Neural cell (in vitro differentiated cells): ENCODE measurements at regions not wholly inside any gene's neighbourhood (a gene's known extent, or its start where the extent isn't known, plus 50 kb on each side); places are given as distances from the start of the nearest gene placed in this dataset.

Experiments used
- H2AFZ ChIP-seq: fragments of 200-600, 300-800 bp; sonication (generic), shearing (Covaris generic); 2 replicates; pipeline ENCODE4 v1.6.0; 2014; ENCODE audit warnings: low read depth, mild to moderate bottlenecking, antibody characterized with exemption, low read length, moderate library complexity
- H3F3A ChIP-seq: fragments of 200-600 bp; shearing (Covaris generic); 2 replicates; pipeline ENCODE4 v1.6.1; 2016; ENCODE audit warnings: mild to moderate bottlenecking, moderate library complexity, mixed read lengths, antibody characterized with exemption, low read length; ENCODE audit not compliant: insufficient read depth, poor library complexity, severe bottlenecking
- H3K27ac ChIP-seq: fragments of 200-600, 300-800 bp; sonication (generic), shearing (Covaris generic); 2 replicates; pipeline ENCODE4 v1.5.1; 2014; ENCODE audit warnings: mild to moderate bottlenecking, low read length, moderate library complexity
- H3K27me3 ChIP-seq: fragments of 300-800, 200-600 bp; sonication (generic), shearing (Covaris generic); 2 replicates; pipeline ENCODE4 v1.6.0; 2014; ENCODE audit warnings: mild to moderate bottlenecking, low read depth, low read length, moderate library complexity; ENCODE audit not compliant: insufficient read depth
- H3K36me3 ChIP-seq: fragments of 300-800, 200-600 bp; sonication (generic), shearing (Covaris generic); 2 replicates; pipeline ENCODE4 v1.5.1; 2014; ENCODE audit warnings: mild to moderate bottlenecking, antibody characterized with exemption, low read length, moderate library complexity; ENCODE audit not compliant: insufficient read depth
- H3K4me2 ChIP-seq: fragments of 300-800, 200-600 bp; sonication (generic), shearing (Covaris generic); 2 replicates; pipeline ENCODE4 v1.6.0; 2014; ENCODE audit warnings: mild to moderate bottlenecking, low read length
- H3K4me3 ChIP-seq: fragments of 300-800, 200-600 bp; sonication (generic), shearing (Covaris generic); 2 replicates; pipeline ENCODE4 v1.5.1; 2014; ENCODE audit warnings: mild to moderate bottlenecking, low read length, moderate library complexity
- H3K79me2 ChIP-seq: fragments of 200-600 bp; shearing (Covaris generic); replicated peaks from 2 replicates; pipeline ENCODE4 v1.6.0; 2014; ENCODE audit warnings: mild to moderate bottlenecking, low read length, moderate library complexity; ENCODE audit not compliant: insufficient read depth
- H3K9ac ChIP-seq: fragments of 300-800, 200-600 bp; sonication (generic), shearing (Covaris generic); 2 replicates; pipeline ENCODE4 v1.6.1; 2016; ENCODE audit warnings: mild to moderate bottlenecking, low read length, mixed read lengths
- H3K9me2 ChIP-seq: fragments of 200-600 bp; shearing (Covaris generic); 2 replicates; pipeline ENCODE4 v1.6.1; 2016; ENCODE audit warnings: mild to moderate bottlenecking, low read length, mixed read lengths; ENCODE audit not compliant: insufficient read depth
- H3K9me3 ChIP-seq: fragments of 200-600, 300-800 bp; sonication (generic), shearing (Covaris generic); 2 replicates; pipeline ENCODE4 v1.6.1; 2016; ENCODE audit warnings: mild to moderate bottlenecking, mixed run types, low read length, moderate library complexity, mixed read lengths
- H4K20me1 ChIP-seq: fragments of 200-600 bp; shearing (Covaris generic); 2 replicates; pipeline ENCODE4 v1.6.1; 2016; ENCODE audit warnings: mild to moderate bottlenecking, mixed run types; ENCODE audit not compliant: insufficient read depth
- CTCF ChIP-seq: fragments of 450-650 bp; IDR thresholded peaks from 2 replicates; pipeline ENCODE4 v1.5.1; 2014; ENCODE audit warnings: antibody characterized with exemption, mild to moderate bottlenecking, moderate library complexity; ENCODE audit not compliant: poor library complexity, severe bottlenecking
- EP300 ChIP-seq: fragments of 450-650 bp; conservative IDR thresholded peaks from 2 replicates; pipeline ENCODE4 v1.6.1; 2014; ENCODE audit warnings: antibody characterized with exemption, mild to moderate bottlenecking, moderate library complexity; ENCODE audit not compliant: poor library complexity, severe bottlenecking
- EZH2 ChIP-seq: fragments of 200-600, 300-800 bp; shearing (Covaris generic), sonication (generic); IDR thresholded peaks from 2 replicates; pipeline ENCODE4 v1.6.1; 2014; ENCODE audit warnings: antibody characterized with exemption, low read length, borderline replicate concordance, mild to moderate bottlenecking; ENCODE audit not compliant: insufficient read depth, poor library complexity, severe bottlenecking
- MXI1 ChIP-seq: fragments of 450-650 bp; conservative IDR thresholded peaks from 2 replicates; pipeline ENCODE4 v1.6.1; 2014; ENCODE audit warnings: antibody characterized with exemption, mild to moderate bottlenecking; ENCODE audit not compliant: poor library complexity, severe bottlenecking
- POLR2AphosphoS5 ChIP-seq: IDR thresholded peaks from 2 replicates; pipeline ENCODE4 v1.6.1; 2012
- RAD21 ChIP-seq: fragments of 450-650 bp; conservative IDR thresholded peaks from 2 replicates; pipeline ENCODE4 v1.6.1; 2014; ENCODE audit warnings: antibody characterized with exemption, mild to moderate bottlenecking, moderate library complexity
- REST ChIP-seq: IDR thresholded peaks from 2 replicates; pipeline ENCODE4 v1.6.1; 2012; ENCODE audit warnings: borderline replicate concordance
- SMC3 ChIP-seq: fragments of 450-650 bp; conservative IDR thresholded peaks from 2 replicates; pipeline ENCODE4 v1.6.1; 2014; ENCODE audit warnings: antibody characterized with exemption, mild to moderate bottlenecking, moderate library complexity; ENCODE audit not compliant: poor library complexity
- TAF1 ChIP-seq: IDR thresholded peaks from 2 replicates; pipeline ENCODE4 v1.6.1; 2012; ENCODE audit warnings: low read depth

- Histone ChIP-seq H4K20me1 (no peaks in the 10 kb centered on the region), H3K4me3 (no peak overlapping the region), H3K9ac (no peak overlapping the region), H3K36me3 (no peaks in the 10 kb centered on the region), H2AFZ (no peak overlapping the region), H3K9me3 (no peaks in the 10 kb centered on the region), H3K4me2 (no peak overlapping the region), H3K9me2 (no peaks in the 10 kb centered on the region), H3K27me3 (no peaks in the 10 kb centered on the region), H3K79me2 (no peaks in the 10 kb centered on the region), H3K27ac (no peak overlapping the region), H3F3A (no peaks in the 10 kb centered on the region)
- TF ChIP-seq REST (no peak), TAF1 (no peak), MXI1 (no peak), RAD21 (no peak), SMC3 (no peak), EZH2 (no peak), POLR2AphosphoS5 (no peak), EP300 (no peak), CTCF (no peak)
Measured at GRCh38 chr16:27728691-27729090, 178.7 kb downstream of the KATNIP start.

GRCh38 chr16:27729516-27730304, 179.8 kb downstream of the KATNIP start:
- no peak overlapping the region for H3K4me3 ChIP-seq
- H3K27ac ChIP-seq = no peak overlapping the region
- no peak overlapping the region for H3K4me2 ChIP-seq
- no peak overlapping the region for H3K9ac ChIP-seq
- no peaks in the 10 kb centered on the region for H4K20me1 ChIP-seq
- TF ChIP-seq POLR2AphosphoS5 (no peak), MXI1 (no peak), RAD21 (no peak), TAF1 (no peak), SMC3 (no peak), CTCF (no peak), REST (no peak)
- H3K27me3 ChIP-seq = no peaks in the 10 kb centered on the region
- no peaks in the 10 kb centered on the region for H3K79me2 ChIP-seq
- no peaks in the 10 kb centered on the region for H3K9me2 ChIP-seq
- H3K36me3 ChIP-seq = no peaks in the 10 kb centered on the region
- H2AFZ ChIP-seq = no peak overlapping the region
- H3K9me3 ChIP-seq = no peaks in the 10 kb centered on the region
- no peaks in the 10 kb centered on the region for H3F3A ChIP-seq
